ENCODE measurements at regions not wholly inside any gene's neighbourhood (a gene's known extent, or its start where the extent isn't known, plus 50 kb on each side); places are given as distances from the start of the nearest gene placed in this dataset.

DNA sequence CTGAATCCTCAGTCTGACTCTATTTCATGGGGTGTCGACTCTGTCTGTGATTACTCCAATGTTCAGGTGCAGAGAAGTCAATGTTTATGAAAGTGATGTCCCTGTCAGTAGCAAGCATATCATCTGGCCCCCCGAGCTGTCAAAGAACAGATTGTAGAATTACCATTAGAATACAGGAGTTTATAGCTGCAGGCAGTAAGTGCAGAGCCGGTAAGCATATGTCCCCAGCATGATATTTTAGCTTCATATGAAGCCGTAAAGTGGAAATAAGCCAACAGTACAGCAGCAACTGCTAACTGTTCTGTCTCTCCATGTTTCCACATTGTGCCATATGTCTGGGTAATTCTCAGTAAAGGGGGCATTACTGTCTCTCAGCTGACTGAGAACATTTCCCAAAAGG, 541.8 kb downstream of the SOX11 start:
- TF ChIP-seq, protein P1, sequence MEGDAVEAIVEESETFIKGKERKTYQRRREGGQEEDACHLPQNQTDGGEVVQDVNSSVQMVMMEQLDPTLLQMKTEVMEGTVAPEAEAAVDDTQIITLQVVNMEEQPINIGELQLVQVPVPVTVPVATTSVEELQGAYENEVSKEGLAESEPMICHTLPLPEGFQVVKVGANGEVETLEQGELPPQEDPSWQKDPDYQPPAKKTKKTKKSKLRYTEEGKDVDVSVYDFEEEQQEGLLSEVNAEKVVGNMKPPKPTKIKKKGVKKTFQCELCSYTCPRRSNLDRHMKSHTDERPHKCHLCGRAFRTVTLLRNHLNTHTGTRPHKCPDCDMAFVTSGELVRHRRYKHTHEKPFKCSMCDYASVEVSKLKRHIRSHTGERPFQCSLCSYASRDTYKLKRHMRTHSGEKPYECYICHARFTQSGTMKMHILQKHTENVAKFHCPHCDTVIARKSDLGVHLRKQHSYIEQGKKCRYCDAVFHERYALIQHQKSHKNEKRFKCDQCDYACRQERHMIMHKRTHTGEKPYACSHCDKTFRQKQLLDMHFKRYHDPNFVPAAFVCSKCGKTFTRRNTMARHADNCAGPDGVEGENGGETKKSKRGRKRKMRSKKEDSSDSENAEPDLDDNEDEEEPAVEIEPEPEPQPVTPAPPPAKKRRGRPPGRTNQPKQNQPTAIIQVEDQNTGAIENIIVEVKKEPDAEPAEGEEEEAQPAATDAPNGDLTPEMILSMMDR (conservative IDR thresholded peaks at IDR 0.05) = no peak
- no peak for TF ChIP-seq ZFX (IDR thresholded peaks at IDR 0.05)
